Lower lobe of right lung (tissue), 2 donors: ENCODE measurements at regions not wholly inside any gene's neighbourhood (a gene's known extent, or its start where the extent isn't known, plus 50 kb on each side); places are given as distances from the start of the nearest gene placed in this dataset.

ENCODE experiments used
- ATAC-seq, 2 donors: fragments of 200-7000 bp; cut with Tn5 transposase; one replicate each; pipeline ENCODE4 v1.9.1; 2020 to 2022; ENCODE audit warnings: mild to moderate bottlenecking in 2 of 2, moderate library complexity in 2 of 2
- DNase-seq: peaks from one replicate; pipeline ENCODE4 v3.0.0-alpha.2; 2020
- H3K27ac ChIP-seq: fragments of 200-600 bp; one replicate; pipeline ENCODE4 v1.8.0; 2022
- H3K27me3 ChIP-seq: fragments of 200-600 bp; one replicate; pipeline ENCODE4 v1.8.0; 2022; ENCODE audit warnings: low read depth
- H3K36me3 ChIP-seq: fragments of 200-600 bp; one replicate; pipeline ENCODE4 v1.8.0; 2022; ENCODE audit warnings: mild to moderate bottlenecking
- H3K4me1 ChIP-seq: fragments of 200-600 bp; one replicate; pipeline ENCODE4 v1.8.0; 2022
- H3K4me3 ChIP-seq: fragments of 200-600 bp; one replicate; pipeline ENCODE4 v1.8.0; 2022; ENCODE audit warnings: mild to moderate bottlenecking
- H3K9me3 ChIP-seq: fragments of 200-600 bp; one replicate; pipeline ENCODE4 v1.8.0; 2022
- intact Hi-C: fragments of 100-400 bp; cut with DNase I; formaldehyde crosslinking; loops from one replicate; pipeline ENCODE4 v1.11.0; 2022
- TF ChIP-seq, protein P1 (sequence below): fragments of 200-600 bp; IDR thresholded peaks from one replicate; pipeline ENCODE4 v1.8.0; 2022; ENCODE audit warnings: antibody characterized with exemption, mild to moderate bottlenecking
- donor health status: DM: no; HTN: yes; CAD: no; lungs with severe emphysema.

DNA sequence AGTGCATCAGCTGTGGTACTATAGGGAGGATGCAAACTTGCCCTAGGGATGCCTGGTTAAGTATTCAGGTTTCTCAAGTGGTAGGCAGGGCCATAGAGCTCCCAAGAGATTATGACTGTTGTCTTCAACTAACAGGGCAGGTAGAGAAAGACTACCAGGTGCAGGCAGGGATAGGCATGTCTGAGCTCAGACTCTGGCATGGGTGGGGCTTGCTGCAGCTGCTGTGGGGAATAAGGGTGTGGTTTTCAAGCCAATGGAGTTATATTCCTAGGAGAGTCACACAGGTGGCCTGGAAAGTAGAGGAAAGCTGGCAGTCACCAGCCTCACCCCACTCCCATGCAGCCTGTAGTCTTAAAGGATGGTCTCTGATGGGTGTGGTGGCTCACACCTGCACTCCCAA lies 673.4 kb upstream of the ADGRL4 start:
- no peaks in the 10 kb centered on the region for H3K27me3 ChIP-seq
- H3K36me3 ChIP-seq: no peaks in the 10 kb centered on the region
- H3K4me3 ChIP-seq: no peak overlapping the region
- intact Hi-C loops: no loop called here
- H3K4me1 ChIP-seq: no peaks in the 10 kb centered on the region
- DNase-seq (no peak), ATAC-seq (no peak)
- no peak overlapping the region for H3K27ac ChIP-seq
- no peaks in the 10 kb centered on the region for H3K9me3 ChIP-seq
- TF ChIP-seq, protein P1, sequence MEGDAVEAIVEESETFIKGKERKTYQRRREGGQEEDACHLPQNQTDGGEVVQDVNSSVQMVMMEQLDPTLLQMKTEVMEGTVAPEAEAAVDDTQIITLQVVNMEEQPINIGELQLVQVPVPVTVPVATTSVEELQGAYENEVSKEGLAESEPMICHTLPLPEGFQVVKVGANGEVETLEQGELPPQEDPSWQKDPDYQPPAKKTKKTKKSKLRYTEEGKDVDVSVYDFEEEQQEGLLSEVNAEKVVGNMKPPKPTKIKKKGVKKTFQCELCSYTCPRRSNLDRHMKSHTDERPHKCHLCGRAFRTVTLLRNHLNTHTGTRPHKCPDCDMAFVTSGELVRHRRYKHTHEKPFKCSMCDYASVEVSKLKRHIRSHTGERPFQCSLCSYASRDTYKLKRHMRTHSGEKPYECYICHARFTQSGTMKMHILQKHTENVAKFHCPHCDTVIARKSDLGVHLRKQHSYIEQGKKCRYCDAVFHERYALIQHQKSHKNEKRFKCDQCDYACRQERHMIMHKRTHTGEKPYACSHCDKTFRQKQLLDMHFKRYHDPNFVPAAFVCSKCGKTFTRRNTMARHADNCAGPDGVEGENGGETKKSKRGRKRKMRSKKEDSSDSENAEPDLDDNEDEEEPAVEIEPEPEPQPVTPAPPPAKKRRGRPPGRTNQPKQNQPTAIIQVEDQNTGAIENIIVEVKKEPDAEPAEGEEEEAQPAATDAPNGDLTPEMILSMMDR: no peak

DNA sequence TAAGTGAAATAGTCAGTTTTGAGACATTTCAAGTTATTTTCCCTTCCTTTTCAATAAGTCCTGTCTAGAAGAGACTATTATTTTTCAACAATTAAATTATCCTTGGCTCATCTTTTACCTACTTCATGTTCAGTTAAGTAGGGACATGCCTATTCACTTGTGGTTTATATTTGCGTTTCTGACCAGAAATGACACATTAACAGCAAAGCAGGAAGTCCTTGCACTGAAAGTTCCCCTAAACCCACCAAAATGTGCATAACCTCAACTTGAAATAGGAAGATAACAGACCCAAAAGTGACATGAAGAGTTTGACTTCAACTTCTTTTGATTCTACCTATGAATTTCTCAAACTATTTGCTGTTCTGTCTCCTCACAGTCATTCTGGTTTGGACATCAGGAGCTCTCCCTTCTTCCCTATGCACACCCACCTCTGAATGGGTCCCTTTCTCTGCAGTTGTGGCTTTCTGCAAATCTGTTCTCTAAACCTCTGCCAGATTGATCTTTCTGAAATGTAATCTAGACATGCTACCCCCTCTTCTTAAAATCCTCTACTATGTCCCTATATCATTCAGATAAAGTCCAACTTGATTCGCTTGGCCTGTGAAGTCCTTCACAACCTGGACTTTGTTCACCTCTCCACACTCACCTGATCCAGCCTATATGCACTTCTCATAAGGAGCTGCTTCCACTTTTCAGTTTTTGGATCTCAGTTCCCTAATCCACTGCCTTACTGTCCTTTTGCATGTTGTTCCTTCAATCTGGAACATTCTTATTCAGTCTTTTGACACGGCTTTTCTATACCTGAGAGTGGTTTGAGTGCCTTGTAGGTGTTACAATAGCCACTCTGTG lies 661.5 kb upstream of the ADGRL4 start:
- no peak for DNase-seq
- Histone ChIP-seq H3K4me3 (no peak overlapping the region), H3K9me3 (no peaks in the 10 kb centered on the region), H3K27me3 (no peaks in the 10 kb centered on the region), H3K27ac (no peak overlapping the region), H3K4me1 (no peaks in the 10 kb centered on the region), H3K36me3 (no peaks in the 10 kb centered on the region)
- TF ChIP-seq, protein P1: no peak
- ATAC-seq: no peak
- intact Hi-C loops: no loop called here

DNA sequence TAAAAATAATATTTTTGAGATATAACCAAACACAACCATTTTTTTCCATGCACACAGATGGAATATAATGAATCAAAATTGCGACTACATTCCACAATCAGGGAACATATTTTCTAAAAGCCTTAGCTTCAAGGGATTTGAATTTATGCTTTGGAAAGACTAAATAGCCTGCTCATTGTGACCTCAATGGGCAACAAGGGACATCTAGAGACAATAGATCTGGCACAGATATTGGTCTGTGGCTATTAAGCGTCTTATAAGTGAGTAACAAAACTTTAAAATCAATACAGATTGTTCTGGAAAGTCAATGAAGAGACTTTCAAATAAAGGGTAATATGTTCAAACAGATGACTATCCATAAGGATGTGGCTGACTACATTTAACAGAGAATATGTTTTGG lies 660.6 kb upstream of the ADGRL4 start:
- no peak for DNase-seq
- Histone ChIP-seq H3K36me3 (no peaks in the 10 kb centered on the region), H3K27ac (no peak overlapping the region), H3K27me3 (no peaks in the 10 kb centered on the region), H3K9me3 (no peaks in the 10 kb centered on the region), H3K4me3 (no peak overlapping the region), H3K4me1 (no peaks in the 10 kb centered on the region)
- TF ChIP-seq, protein P1: no peak
- ATAC-seq: no peak
- intact Hi-C loops: no loop called here

DNA sequence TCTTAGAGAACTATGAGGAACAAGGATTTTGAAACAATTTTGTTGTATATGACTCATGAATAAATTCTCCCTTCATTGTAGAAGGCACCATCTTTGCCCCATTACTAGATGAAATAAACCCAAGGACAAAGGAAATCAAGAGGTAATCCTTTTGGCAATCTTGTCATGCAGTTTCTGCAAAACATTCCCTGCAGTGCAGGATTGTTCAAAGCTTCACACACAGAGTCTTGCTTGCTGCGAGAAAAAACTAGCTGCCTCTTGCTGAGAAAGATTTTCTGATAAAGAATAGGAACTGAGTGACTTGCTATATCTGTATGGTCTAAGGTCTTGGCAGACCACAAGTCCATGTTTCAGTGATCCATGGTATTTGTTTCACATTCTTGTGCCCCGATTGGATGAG lies 657.4 kb upstream of the ADGRL4 start:
- ATAC-seq (no peak), DNase-seq (no peak)
- TF ChIP-seq, protein P1: no peak
- no peaks in the 10 kb centered on the region for H3K9me3 ChIP-seq
- no peaks in the 10 kb centered on the region for H3K36me3 ChIP-seq
- intact Hi-C loops: no loop called here
- H3K27ac ChIP-seq: no peak overlapping the region
- H3K27me3 ChIP-seq: no peaks in the 10 kb centered on the region
- no peak overlapping the region for H3K4me3 ChIP-seq
- no peaks in the 10 kb centered on the region for H3K4me1 ChIP-seq

DNA sequence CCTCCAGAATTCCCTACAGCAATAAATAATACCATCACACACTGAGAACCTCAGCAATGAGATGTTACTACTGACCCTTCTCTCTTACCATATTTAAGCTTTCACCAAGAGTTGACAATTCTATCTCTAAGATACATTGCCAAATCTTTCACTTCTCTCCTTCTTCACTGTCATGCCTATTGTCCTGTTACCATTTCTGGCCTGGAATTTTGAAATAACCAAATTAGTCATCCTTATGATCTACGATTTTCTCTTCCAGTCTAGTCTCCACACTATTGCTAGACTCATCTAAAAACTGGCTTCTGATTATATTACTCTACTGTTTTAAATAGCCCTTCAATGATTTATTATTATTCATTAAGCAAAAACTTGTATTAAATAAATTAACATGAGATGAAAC lies 656.1 kb upstream of the ADGRL4 start:
- no peaks in the 10 kb centered on the region for H3K36me3 ChIP-seq
- TF ChIP-seq, protein P1: no peak
- no peak for DNase-seq
- H3K27ac ChIP-seq: no peak overlapping the region
- no peaks in the 10 kb centered on the region for H3K27me3 ChIP-seq
- intact Hi-C loops: no loop called here
- no peak for ATAC-seq
- H3K4me1 ChIP-seq: no peaks in the 10 kb centered on the region
- H3K9me3 ChIP-seq: no peaks in the 10 kb centered on the region
- no peak overlapping the region for H3K4me3 ChIP-seq
